NCI-H82 (cell line): ENCODE measurements at regions not wholly inside any gene's neighbourhood (a gene's known extent, or its start where the extent isn't known, plus 50 kb on each side); places are given as distances from the start of the nearest gene placed in this dataset.

Experiments used
- DNase-seq: peaks from one replicate; lab custom pipeline; 2025; lab: John Stamatoyannopoulos, UW

DNA sequence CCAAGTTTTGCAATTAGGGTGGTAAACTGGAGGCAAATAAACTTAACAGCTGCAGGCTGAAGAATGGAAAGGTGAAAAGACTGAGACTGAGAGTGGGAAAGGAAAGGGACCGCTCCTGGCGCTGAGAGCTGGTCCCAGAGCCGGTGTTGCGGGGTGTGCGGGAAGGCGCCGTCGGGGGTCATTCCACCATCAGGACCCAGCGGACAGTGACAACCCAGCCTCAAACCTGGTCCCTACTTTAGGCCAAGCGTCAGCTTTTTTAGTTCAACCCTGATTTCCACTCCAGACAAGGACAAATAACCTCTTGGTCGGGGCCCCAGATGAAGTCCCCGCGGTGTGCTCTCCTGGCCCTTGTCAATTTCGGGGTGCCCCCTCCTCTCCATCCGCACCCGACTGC is 145.8 kb upstream of the ETS2 start:
- DNase-seq, result no peak

DNA sequence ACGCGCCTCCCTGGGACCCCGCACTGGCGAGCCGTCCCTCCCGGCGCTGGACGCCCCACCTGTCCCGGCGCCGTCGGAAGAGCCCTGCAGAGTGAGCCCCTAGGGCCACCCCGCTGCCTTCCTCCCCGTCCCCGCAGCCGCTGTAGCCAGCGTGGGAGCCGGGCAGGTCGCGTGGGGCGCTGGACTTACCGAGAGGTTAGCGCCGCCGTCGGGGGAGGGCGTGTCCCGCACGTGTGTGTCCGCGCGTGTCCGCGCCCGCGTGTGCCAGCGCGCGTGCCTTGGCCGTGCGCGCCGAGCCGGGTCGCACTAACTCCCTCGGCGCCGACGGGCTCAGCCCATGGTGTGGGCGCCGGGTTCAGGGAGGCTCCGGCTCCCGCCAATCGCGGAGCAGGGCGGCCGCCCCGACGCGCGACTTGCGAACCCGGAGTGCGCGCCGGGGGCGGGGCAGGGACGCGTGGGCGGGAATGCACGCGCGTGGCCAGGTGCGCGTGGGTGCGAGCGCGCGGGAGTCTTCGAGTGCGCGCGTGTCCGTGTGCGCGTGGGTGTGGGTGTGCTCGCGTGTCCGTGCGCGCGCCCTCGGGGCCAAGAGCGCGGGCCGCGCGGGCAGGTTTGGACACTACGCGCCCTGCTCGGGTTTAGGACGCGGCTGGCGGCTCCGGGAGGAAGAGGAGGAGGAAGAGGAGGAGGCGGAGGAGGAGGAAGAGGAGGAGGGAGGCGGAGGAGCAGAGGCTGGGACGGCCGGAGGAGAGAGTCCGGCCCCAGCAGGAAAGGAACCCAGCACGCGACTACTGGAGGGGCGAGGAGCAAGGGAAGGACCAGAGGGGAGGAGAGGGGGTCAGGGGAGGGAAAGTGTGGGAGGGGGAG is 145.2 kb upstream of the ETS2 start:
- DNase-seq, result peak; percentile 8

DNA sequence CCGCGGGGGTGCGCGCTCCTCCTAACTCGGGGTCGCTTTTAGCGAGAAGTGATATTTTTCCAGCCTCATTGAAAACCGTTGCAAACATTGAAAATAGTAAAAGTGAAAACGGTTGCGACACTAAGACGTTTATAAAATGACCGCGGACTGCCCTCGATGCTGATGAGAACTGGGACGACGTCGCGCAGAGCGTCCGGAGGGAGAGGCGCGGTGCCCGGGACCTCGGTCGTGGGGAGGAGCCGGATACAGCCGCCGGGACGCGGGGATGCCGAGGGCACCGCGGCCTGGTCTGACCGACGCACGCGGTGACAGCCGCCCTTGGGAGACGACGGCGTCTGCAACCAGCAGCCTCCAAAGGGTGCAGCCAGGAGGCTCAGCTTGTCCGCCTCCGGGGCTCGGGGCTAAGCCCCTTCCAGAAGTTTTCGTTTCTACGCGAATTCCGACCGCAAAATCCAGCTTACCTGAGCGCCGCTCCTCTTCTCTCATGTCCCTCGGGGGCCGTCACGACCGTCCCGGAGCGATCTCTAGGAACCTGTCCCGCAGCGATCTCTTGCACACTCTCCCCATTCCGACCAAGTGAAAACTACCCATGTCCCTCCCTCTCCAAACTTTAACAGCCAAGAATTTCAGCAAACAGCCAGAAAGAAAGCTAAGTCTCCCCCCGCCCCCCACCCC is 144.4 kb upstream of the ETS2 start:
- peak; percentile 20 for DNase-seq

DNA sequence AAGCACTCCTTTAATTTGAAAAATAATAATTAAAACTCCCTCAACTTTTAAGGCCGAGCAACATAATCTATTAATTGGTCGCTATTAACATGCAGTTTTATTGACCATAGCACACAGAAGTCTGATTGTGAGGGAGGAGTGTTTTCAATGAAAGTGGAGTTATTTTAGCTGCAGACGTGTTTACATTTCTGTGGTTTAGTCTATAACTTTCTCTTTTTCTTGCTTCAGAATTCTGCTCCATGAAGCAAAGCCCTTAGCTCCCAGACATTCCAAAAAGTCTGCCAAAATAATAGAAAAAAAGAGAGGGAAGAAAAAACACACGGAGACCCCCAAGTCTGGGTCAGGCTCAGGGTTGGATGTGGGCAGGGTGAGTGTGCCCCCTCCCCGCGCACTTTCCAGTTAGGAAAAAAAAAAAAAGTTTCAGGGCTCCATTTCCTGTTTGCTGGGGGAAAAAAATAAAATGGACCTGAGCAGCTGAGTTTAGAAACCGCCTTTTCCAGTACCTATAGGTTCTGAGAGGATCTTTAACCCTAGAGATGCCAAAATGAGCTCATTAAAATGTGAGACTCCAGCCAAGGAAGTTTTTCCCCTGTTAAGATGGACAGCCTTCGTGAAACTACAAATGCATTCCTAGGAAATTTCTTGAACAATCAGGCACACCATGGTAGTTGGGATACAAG is 143.7 kb upstream of the ETS2 start:
- no peak for DNase-seq

DNA sequence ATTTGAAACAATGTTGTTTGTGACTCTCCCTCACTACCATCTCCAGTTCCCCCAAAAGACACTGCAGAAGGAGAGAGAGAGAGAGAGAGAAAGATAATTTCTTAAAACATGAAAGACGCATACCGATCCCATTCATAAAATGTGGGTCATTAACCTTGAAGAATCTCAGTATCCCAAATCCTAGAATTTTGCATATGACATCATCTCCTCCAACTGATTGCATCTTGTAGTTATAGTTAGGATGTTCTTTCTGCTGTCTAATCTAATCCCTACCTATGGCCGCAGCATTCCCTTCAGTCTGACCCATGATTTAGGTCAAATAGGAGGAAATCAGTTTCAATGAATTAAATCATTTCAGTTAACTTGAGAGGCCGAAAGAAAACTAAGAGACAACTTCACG is 142.4 kb upstream of the ETS2 start:
- no peak for DNase-seq

DNA sequence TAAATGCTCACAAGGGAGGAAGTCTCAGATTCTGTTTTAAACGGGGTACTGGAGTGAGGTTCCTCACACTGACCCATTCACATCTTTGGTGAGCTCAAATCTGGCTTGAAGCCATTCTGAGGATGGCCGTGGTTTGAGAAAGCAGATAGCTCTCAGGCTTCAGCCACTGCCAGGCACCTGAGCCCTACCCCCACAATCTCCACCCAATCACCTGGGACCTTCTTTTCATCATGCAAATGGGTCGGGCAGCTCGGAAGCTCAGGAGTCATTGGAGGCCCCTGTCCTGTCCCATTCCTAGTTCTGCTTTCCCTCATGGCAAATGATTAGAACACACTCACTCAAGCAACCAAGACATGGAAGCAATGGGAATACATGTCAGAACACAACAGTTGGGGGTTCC is 141.4 kb upstream of the ETS2 start:
- DNase-seq, result no peak

DNA sequence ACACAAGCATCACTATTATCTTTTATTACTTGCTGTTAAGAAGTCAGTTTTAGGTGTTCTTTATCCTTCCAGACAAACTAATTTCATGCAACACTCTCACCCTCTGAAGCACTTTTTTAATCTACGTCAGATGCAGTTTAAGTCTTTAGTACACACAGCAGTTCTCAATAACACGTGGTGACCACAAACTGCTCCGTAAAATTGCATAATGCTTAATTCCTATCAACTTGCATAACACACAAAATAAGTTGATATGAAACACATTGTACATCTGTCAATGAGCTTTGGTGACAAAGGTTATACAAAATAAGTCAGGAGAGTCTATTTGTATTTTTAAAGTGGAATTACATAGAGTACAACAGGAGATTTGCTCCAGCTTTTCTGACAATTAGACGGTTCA is 140.9 kb upstream of the ETS2 start:
- no peak for DNase-seq

DNA sequence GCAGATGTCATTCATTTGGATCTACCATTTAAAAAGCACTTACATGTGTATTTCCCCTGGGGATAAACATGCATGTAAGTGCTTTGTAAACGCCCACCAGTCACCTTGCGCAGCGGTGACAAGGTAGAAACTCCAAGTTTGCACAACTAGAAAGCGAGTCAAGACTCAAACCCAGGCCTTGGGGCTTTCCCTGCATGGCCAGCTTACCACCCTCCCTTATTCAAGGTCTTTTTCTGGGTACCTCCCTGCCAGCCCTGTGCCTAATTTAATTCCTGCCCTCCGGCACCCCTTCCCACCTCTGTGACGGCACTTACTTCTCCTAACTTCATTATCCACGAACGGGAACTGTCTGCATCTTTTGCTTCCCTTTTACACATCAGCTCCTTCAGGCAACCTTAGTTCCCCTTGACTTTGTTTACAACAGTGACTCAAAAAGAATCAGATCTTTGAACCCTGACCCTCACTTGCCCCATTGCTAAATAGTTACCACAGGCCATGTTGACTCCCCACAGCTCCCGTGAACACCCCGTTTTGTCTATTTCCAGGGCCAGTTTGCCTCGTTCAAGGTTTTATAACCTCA is 138.3 kb upstream of the ETS2 start:
- DNase-seq, result no peak

DNA sequence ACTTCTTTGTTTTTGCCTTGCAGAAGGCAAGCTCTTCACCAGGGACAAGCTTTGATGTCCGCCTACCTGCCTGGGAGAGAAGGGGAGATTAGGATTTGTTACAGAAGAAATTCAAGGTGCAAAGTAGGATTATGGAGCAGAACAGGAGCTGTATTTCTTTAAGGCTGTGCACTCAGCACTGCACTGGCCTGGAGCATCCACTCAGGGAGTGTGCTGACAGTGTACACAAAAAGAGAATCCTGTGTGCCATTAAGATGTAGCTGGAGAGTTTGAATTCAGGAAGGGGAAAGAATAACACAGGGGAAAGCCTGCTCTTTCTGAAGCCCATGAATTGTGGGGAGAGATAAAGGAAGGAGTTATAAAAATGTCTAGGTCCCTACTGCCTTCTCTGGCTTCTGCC is 137.7 kb upstream of the ETS2 start:
- no peak for DNase-seq

DNA sequence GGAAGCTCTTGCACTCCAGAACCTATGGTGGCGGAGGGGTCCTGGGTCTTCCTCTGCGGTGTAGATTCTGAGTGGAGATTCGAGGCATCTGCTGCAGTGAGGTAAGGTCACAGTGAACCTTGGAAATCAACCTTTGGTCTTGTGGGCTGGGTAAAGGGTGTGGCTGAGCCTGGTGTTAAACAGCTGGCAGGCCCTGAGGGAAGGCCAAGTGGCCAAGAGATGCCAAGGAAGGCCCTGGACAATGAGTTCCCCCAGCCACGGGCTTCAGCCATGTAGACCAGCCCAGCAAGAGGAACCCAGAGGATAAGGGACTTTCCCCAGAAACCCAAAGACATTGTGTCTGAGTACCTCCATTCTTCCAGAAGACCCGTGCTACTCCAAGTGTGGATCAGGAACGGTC is 137.2 kb upstream of the ETS2 start:
- DNase-seq, result no peak

DNA sequence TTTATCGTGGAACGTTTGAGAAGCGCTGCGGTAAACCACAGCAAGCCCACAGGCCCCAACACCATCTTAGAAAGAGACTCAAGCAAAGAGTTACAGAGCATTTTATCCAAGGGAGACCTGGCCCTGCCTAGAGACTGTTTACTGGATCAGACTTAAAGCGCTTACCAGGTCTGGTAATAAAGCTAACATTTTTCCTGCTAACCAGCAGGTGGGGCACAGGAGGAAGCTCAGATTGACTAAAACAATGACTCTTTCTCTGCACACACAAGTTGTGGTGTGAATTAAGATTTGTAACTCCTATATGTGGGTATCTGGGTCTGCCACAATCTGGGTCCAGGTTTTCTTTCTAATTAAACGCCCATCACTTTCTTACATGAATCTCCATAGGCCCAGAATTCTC is 136.5 kb upstream of the ETS2 start:
- DNase-seq, result peak; percentile 64

DNA sequence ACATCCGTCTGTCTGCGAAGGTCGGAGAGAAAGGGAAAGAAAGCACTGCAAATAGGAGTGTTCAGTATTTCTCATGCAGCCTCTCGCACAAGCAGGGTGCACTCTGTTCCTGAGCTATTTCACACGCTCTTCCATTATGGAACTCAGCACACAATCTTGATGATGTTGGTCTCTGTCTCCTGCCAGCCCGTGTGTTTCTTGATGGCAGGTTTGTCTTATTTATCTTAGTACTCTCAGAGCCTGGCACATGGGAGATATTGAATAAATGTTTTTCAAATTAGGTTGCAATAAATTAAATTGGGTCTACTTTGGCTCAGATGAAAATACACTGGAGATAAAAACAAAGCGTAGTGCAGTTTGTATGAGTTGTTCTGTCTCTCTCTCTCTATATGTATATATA is 134.9 kb upstream of the ETS2 start:
- no peak for DNase-seq

DNA sequence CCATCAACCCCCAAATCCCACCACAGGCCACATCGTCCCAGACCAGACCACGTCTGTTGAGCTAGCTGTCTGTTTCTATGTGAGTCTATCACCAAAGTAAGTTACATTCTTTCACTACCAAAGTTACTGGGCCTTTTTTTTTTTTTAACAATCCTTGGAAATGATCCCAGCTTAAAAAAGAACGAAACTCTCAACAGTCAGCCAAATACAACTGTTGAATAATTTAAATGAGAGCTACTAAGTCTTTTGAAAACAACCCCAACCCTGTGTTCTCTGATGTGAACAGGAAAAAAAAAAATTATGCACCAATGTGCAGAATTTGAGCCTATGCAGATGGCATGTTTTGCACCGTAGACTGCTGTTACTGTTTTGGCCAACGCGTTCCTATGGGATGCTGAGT is 134.0 kb upstream of the ETS2 start:
- no peak for DNase-seq

DNA sequence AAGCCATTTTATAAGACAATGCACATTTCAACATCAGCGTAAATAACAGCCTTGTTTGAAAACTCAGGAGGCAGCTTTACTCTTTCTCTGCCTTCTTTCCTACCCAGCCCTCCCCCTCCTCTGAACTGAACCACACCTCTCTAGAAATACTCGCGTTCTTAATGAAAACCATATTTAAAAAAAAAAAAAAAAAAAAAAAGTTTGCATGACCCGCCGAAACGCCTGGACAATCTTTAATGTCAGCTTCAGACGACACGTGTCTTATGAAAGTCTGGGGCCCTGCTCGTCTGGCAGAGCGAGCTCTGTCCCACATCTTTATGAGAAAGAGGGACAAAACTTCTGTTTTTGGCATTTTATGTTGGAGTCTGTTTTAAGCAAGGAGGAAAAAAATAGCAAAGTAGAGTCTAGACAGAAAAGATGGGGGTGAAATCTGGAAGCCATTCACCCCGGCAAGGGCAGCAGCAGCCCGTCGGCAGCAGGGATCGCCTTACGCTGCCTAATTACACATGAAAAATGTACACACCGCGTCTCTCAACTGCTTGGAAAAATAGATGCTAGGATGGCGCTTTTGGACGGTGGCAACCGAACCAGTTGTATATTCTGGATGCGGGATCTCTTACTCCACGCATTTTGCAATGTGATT is 130.4 kb upstream of the ETS2 start:
- no peak for DNase-seq

DNA sequence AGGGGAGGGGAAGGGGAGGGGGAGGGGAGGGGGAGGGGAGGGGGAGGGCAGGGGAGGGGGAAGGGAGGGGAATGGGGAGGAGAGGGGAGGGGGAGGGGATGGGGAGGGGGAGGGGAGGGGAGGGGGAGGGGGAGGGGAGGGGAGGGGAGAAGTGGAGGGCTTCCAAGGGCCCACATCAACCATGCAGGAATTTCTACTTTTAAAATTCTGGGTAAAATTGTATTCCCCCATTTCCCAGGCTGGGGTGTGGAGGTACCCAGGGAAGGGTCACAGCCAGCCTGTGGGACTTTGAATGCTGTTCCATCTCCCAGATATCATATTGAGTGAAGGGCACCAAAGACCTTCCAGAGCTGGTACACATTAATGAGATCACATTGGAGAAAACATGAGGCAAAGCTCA is 126.9 kb upstream of the ETS2 start:
- no peak for DNase-seq

DNA sequence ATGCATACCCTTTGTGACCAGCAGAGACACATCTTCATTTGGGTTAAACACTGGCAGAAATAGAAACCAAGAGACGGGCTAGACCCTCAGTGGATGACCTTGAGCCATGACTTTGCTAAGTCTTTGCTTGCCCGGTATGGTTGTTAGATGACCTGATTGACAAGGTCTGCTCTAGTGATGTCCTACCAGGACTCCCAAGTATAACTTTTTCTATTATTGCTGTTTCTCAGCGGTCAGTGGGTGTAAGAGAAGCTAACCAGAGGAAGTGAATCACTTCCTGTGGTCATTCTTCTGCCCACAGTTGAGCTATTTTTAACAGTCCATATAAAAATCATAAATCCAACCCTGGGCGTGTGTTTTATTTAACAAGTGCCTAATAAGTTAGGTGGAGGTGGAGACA is 126.2 kb upstream of the ETS2 start:
- DNase-seq, result no peak

DNA sequence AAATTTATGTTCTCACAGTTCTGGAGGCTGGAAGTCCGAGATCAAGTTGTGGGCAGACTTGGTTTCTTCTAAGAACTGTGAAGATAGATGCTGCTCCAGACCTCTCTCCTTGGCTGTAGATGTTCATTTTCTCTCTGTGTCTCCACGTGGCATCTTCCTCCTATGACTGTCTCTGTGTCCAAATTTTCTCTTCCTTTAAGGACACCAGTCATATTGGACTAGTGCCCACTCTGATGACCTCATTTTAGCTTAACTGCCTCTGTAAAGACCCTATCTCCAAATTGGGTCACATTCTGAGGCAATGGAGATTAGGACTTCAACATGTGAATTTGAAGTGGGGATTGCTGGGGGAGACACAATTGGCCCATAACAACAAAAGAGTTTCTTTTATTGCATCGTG is 125.3 kb upstream of the ETS2 start:
- DNase-seq, result no peak

DNA sequence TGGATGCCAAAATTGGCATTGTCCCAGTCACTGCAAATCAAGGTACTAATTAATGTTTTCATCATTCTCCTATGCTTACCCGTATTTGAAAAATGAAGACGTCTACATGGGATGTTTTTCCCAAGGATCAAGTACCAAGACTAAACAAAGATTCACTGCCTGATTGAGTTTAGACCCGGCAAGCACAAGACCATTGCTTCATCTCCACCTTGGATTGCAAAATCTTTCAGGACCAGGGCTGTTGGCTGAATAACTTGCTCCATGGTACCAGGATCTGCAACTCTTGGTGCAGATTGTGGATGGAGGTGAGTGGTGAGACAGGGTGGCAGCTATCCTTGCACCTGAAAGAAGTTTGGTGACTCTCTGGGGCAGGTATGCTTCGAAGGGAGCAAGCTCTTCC is 122.5 kb upstream of the ETS2 start:
- no peak for DNase-seq

DNA sequence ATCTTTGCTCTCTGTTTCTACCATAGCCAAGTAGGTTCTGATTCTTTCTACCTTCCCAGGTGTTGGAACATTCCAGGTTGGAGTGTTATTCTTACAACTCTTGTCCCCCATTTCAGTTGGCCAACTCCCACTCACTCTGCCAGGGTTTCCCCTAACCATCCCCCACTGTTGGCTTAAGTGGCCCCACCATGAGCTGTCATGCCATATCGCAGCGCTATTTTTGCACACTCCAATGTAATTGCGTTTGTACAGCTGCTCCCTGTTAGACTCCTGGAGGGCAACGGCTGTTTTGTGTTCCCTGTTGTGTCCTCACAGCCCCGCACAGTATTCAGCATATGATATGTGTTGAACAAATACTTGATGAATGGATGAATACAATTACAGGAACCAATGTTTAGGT is 117.7 kb upstream of the ETS2 start:
- DNase-seq, result no peak

DNA sequence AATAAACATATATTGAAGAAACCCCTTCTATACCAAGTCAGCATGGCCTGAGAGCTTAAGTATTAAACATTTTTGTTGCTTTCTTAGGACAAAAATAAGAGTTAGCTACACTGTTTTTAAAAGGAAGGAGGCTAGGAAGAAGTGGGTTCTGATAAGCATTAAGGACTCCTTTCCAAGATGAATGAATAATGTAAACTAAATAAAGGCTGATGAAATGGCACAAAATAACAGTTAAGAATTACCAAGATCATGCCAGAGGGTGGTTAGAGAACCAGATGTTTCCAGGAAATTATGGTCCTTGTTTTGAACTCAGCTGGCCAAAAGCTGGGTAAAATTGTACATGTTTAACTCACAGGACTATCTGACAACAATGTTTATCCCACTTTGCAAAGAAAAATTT is 114.1 kb upstream of the ETS2 start:
- no peak for DNase-seq

DNA sequence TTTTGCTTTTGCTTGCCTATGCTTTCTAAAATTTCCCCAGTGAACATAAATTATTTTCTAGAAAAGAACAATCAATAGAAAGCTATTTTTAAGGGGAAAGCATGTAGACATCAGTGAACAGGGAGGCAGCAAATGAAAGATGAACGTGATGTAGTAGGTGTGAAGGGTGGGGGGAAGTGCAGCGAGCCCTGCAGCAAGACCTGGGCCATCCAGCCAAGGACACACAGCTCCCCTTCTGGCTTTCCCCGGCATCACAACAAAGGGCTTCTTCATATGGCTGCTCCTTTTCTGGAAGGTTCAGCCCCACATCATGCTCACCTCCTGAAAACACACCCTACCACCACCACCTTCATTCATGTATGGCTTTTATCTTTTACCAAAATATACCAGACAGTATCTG is 109.2 kb upstream of the ETS2 start:
- no peak for DNase-seq

DNA sequence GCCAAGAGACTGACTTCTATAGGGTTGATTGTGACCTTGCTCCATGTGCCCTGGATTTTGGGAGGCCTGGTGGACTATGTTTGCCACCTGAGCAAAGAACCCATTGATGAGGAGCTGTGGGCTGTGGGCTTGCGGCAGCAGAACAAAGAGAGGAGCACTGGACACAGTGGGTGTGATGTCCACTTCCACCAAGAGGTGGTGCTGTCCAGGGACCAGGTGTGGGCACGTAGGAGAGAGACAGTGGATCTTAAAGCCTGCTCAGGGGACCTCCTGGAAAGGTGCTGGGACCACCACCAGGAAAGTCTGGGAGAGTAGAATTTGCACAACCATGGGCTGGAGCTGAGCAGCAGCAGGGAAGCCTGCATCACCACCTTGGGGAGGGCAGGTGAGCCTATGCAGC is 106.7 kb upstream of the ETS2 start:
- DNase-seq, result peak; percentile 14
